Superior temporal gyrus (tissue), 1 donor: ENCODE measurements at regions not wholly inside any gene's neighbourhood (a gene's known extent, or its start where the extent isn't known, plus 50 kb on each side); places are given as distances from the start of the nearest gene placed in this dataset.
"Not testable (repeated sequence)": the region's sequence is repeated elsewhere in the genome, so short reads cannot be mapped to it uniquely, and the experiment has no call there.

Source experiments
- DNase-seq: peaks from one replicate; pipeline ENCODE4 v3.0.0-alpha.2; 2016; ENCODE audit errors: extremely low spot score

- DNase-seq = peak; percentile 4
Measured at GRCh38 chr7:55303220-55303619, 61.9 kb upstream of the LANCL2 start.

- peak; percentile 10 for DNase-seq
Measured at GRCh38 chr7:55304018-55304762, 60.9 kb upstream of the LANCL2 start.

GRCh38 chr7:55305135-55305534, 60.0 kb upstream of the LANCL2 start:
- DNase-seq = no peak

DNA sequence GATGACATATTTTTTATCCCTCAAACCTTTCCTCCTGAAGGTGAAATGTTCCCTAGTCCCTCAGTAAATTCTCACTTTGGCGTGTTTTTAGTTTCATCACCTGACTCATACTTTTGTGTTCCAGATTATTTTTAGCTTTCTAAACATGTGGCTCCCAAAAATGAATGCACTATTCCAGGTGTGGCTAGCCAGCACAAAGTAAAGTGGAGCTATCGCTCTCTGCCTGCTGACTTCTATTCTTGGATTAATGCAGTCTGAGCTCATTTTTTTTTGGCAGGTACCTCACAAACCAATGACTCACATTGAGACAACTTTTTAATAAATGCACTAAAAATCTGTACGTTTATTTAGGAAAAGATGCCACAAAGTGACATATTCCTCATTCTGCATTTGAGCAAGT, 58.8 kb upstream of the LANCL2 start:
- peak; percentile 24 for DNase-seq

- no peak for DNase-seq
Measured at GRCh38 chr7:55307123-55307916, 57.8 kb upstream of the LANCL2 start.

GRCh38 chr7:55308186-55308929, 56.8 kb upstream of the LANCL2 start:
- no peak for DNase-seq

DNA sequence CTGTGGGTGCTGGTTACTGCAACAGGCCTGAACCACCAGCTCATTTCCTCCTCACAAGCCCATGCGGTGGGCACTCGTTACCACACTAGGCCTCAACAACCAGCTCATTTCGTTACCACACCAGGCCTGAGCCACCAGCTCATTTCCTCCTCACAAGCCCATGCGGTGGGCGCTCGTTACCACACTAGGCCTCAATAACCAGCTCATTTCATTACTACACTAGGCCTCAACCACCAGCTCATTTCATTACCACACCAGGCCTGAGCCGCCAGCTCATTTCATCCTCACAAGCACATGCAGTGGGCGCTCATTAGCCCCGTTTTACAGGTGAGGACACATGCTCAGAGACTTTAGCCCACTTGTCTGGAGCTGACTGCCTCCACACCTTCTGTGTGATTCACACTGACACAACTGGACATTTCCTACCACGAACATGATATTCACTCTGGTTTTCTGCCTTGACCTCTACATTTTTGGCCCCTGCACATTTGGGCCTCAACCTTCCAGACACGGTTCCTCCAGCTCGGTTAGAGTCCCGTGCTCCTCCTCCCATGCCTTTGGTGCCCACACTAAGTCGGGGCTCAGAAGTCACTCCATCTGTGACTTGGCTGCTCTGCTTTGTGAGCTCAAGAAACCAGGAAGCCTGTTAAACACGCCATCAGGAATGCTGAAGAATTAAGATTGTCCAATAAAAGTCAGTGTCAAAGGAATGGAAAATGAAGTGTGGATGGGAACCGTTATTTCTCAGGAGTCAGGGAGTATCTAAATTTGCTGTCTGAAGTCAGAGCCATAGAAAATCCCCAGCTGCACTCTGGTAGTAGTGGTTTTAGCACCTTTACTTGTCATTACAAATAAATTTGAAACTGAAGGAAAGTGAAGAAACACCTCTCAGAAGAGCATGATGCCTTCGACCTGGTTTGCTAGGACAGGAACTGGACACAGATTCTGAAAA, 55.8 kb upstream of the LANCL2 start:
- DNase-seq = no peak

DNA sequence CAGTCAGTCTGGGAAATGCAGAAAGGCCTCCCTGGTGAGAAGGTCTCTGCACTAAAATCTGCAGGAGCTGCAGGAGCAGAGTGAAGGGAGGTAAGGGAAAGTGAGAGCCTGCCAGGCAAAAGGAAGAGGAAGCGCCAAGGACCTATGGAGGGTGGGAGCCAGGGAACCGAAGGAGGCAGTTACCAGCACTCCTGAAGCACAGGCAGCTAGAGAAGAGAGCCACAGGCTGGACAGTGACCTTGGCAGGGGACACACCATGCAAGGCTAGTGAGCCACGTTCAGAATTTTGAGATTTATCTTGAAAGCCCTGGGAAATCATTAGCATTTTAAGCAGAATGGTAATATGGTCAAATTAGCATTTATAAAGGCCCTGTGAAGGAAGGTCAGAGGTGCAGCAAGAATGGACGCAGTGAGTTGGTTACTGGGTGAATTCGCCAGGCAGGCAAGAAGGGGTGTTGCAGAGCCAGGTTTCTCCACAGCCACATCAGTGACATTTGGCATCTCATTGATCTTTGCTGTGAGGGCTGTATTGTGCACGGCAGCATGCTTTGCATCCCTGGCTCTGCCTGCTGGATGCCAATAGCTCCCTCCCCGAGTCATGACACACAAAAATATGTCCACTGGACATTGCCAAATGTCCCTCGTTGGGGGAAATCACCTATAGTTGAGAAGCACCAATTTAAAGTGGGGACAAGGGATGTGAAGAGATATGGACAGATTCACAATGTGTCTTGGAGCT, 54.7 kb upstream of the LANCL2 start:
- DNase-seq = no peak

DNA sequence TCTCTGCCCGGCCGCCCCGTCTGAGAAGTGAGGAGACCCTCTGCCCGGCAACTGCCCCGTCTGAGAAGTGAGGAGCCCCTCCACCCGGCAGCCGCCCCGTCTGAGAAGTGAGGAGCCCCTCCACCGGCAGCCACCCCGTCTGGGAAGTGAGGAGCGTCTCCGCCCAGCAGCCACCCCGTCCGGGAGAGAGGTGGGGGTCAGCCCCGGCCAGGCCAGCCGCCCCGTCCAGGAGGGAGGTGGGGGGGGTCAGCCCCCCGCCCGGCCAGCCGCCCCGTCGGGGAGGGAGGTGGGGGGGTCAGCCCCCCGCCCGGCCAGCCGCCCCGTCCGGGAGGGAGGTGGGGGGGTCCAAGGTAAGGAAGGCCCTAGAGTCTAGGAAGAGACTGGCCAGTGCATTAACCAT, 53.2 kb upstream of the LANCL2 start:
- not testable (repeated sequence) for DNase-seq

GRCh38 chr7:55313671-55314070, 51.5 kb upstream of the LANCL2 start:
- DNase-seq = not testable (repeated sequence)

DNA sequence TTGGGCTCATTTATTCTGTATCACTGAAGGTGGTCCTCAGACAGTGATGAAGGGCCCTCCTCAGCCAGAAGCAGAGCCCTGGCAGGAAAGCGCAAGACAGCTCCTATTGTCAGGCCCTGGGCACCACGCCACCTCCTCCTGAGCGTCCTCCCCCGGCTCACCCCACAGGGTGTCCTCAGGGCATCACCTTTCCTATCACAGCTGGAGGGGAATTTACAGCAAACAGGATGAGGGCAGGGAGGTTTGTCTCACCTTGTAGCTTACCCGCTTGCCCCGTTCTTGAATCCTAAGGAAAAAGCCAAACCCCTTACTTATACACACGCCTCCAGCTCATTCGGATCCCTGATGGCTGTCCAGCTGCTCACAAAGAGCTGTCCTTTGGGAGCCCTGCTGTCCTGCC, 50.2 kb upstream of the LANCL2 start:
- no peak for DNase-seq
